Neural cell (in vitro differentiated cells): ENCODE measurements at regions not wholly inside any gene's neighbourhood (a gene's known extent, or its start where the extent isn't known, plus 50 kb on each side); places are given as distances from the start of the nearest gene placed in this dataset.

ENCODE experiments used
- H2AFZ ChIP-seq: fragments of 200-600, 300-800 bp; sonication (generic), shearing (Covaris generic); 2 replicates; pipeline ENCODE4 v1.6.0; 2014; ENCODE audit warnings: low read depth, mild to moderate bottlenecking, antibody characterized with exemption, low read length, moderate library complexity
- H3F3A ChIP-seq: fragments of 200-600 bp; shearing (Covaris generic); 2 replicates; pipeline ENCODE4 v1.6.1; 2016; ENCODE audit warnings: mild to moderate bottlenecking, moderate library complexity, mixed read lengths, antibody characterized with exemption, low read length; ENCODE audit not compliant: insufficient read depth, poor library complexity, severe bottlenecking
- H3K27ac ChIP-seq: fragments of 200-600, 300-800 bp; sonication (generic), shearing (Covaris generic); 2 replicates; pipeline ENCODE4 v1.5.1; 2014; ENCODE audit warnings: mild to moderate bottlenecking, low read length, moderate library complexity
- H3K27me3 ChIP-seq: fragments of 300-800, 200-600 bp; sonication (generic), shearing (Covaris generic); 2 replicates; pipeline ENCODE4 v1.6.0; 2014; ENCODE audit warnings: mild to moderate bottlenecking, low read depth, low read length, moderate library complexity; ENCODE audit not compliant: insufficient read depth
- H3K36me3 ChIP-seq: fragments of 300-800, 200-600 bp; sonication (generic), shearing (Covaris generic); 2 replicates; pipeline ENCODE4 v1.5.1; 2014; ENCODE audit warnings: mild to moderate bottlenecking, antibody characterized with exemption, low read length, moderate library complexity; ENCODE audit not compliant: insufficient read depth
- H3K4me2 ChIP-seq: fragments of 300-800, 200-600 bp; sonication (generic), shearing (Covaris generic); 2 replicates; pipeline ENCODE4 v1.6.0; 2014; ENCODE audit warnings: mild to moderate bottlenecking, low read length
- H3K4me3 ChIP-seq: fragments of 300-800, 200-600 bp; sonication (generic), shearing (Covaris generic); 2 replicates; pipeline ENCODE4 v1.5.1; 2014; ENCODE audit warnings: mild to moderate bottlenecking, low read length, moderate library complexity
- H3K79me2 ChIP-seq: fragments of 200-600 bp; shearing (Covaris generic); replicated peaks from 2 replicates; pipeline ENCODE4 v1.6.0; 2014; ENCODE audit warnings: mild to moderate bottlenecking, low read length, moderate library complexity; ENCODE audit not compliant: insufficient read depth
- H3K9ac ChIP-seq: fragments of 300-800, 200-600 bp; sonication (generic), shearing (Covaris generic); 2 replicates; pipeline ENCODE4 v1.6.1; 2016; ENCODE audit warnings: mild to moderate bottlenecking, low read length, mixed read lengths
- H3K9me2 ChIP-seq: fragments of 200-600 bp; shearing (Covaris generic); 2 replicates; pipeline ENCODE4 v1.6.1; 2016; ENCODE audit warnings: mild to moderate bottlenecking, low read length, mixed read lengths; ENCODE audit not compliant: insufficient read depth
- H3K9me3 ChIP-seq: fragments of 200-600, 300-800 bp; sonication (generic), shearing (Covaris generic); 2 replicates; pipeline ENCODE4 v1.6.1; 2016; ENCODE audit warnings: mild to moderate bottlenecking, mixed run types, low read length, moderate library complexity, mixed read lengths
- H4K20me1 ChIP-seq: fragments of 200-600 bp; shearing (Covaris generic); 2 replicates; pipeline ENCODE4 v1.6.1; 2016; ENCODE audit warnings: mild to moderate bottlenecking, mixed run types; ENCODE audit not compliant: insufficient read depth
- EP300 ChIP-seq: fragments of 450-650 bp; conservative IDR thresholded peaks from 2 replicates; pipeline ENCODE4 v1.6.1; 2014; ENCODE audit warnings: antibody characterized with exemption, mild to moderate bottlenecking, moderate library complexity; ENCODE audit not compliant: poor library complexity, severe bottlenecking
- EZH2 ChIP-seq: fragments of 200-600, 300-800 bp; shearing (Covaris generic), sonication (generic); IDR thresholded peaks from 2 replicates; pipeline ENCODE4 v1.6.1; 2014; ENCODE audit warnings: antibody characterized with exemption, low read length, borderline replicate concordance, mild to moderate bottlenecking; ENCODE audit not compliant: insufficient read depth, poor library complexity, severe bottlenecking
- MXI1 ChIP-seq: fragments of 450-650 bp; conservative IDR thresholded peaks from 2 replicates; pipeline ENCODE4 v1.6.1; 2014; ENCODE audit warnings: antibody characterized with exemption, mild to moderate bottlenecking; ENCODE audit not compliant: poor library complexity, severe bottlenecking
- POLR2AphosphoS5 ChIP-seq: IDR thresholded peaks from 2 replicates; pipeline ENCODE4 v1.6.1; 2012
- RAD21 ChIP-seq: fragments of 450-650 bp; conservative IDR thresholded peaks from 2 replicates; pipeline ENCODE4 v1.6.1; 2014; ENCODE audit warnings: antibody characterized with exemption, mild to moderate bottlenecking, moderate library complexity
- REST ChIP-seq: IDR thresholded peaks from 2 replicates; pipeline ENCODE4 v1.6.1; 2012; ENCODE audit warnings: borderline replicate concordance
- SMC3 ChIP-seq: fragments of 450-650 bp; conservative IDR thresholded peaks from 2 replicates; pipeline ENCODE4 v1.6.1; 2014; ENCODE audit warnings: antibody characterized with exemption, mild to moderate bottlenecking, moderate library complexity; ENCODE audit not compliant: poor library complexity
- TAF1 ChIP-seq: IDR thresholded peaks from 2 replicates; pipeline ENCODE4 v1.6.1; 2012; ENCODE audit warnings: low read depth
- TF ChIP-seq, protein P1 (sequence below): fragments of 450-650 bp; IDR thresholded peaks from 2 replicates; pipeline ENCODE4 v1.5.1; 2014; ENCODE audit warnings: antibody characterized with exemption, mild to moderate bottlenecking, moderate library complexity; ENCODE audit not compliant: poor library complexity, severe bottlenecking

- TF ChIP-seq TAF1 (no peak), MXI1 (no peak), EP300 (no peak), EZH2 (no peak), RAD21 (no peak), REST (no peak), SMC3 (no peak)
- TF ChIP-seq, protein P1, sequence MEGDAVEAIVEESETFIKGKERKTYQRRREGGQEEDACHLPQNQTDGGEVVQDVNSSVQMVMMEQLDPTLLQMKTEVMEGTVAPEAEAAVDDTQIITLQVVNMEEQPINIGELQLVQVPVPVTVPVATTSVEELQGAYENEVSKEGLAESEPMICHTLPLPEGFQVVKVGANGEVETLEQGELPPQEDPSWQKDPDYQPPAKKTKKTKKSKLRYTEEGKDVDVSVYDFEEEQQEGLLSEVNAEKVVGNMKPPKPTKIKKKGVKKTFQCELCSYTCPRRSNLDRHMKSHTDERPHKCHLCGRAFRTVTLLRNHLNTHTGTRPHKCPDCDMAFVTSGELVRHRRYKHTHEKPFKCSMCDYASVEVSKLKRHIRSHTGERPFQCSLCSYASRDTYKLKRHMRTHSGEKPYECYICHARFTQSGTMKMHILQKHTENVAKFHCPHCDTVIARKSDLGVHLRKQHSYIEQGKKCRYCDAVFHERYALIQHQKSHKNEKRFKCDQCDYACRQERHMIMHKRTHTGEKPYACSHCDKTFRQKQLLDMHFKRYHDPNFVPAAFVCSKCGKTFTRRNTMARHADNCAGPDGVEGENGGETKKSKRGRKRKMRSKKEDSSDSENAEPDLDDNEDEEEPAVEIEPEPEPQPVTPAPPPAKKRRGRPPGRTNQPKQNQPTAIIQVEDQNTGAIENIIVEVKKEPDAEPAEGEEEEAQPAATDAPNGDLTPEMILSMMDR = no peak
Observed at GRCh38 chr13:105097521-105097920, 1437.9 kb downstream of the EFNB2 start.

GRCh38 chr13:105089858-105090643 is 1445.4 kb downstream of the EFNB2 start:
- H3K27me3 ChIP-seq = no peaks in the 10 kb centered on the region
- no peaks in the 10 kb centered on the region for H3K36me3 ChIP-seq
- H3K79me2 ChIP-seq = no peaks in the 10 kb centered on the region
- no peak overlapping the region for H3K4me2 ChIP-seq
- H3K4me3 ChIP-seq = no peak overlapping the region
- no peak overlapping the region for H3K9ac ChIP-seq
- no peaks in the 10 kb centered on the region for H4K20me1 ChIP-seq
- H3K9me3 ChIP-seq = no peaks in the 10 kb centered on the region
- no peak overlapping the region for H2AFZ ChIP-seq
- no peak for TF ChIP-seq MXI1
- no peak for TF ChIP-seq POLR2AphosphoS5
- TF ChIP-seq, protein P1 = no peak
- TF ChIP-seq EZH2 = no peak
- no peak for TF ChIP-seq TAF1
- TF ChIP-seq REST = no peak
- TF ChIP-seq EP300 = no peak
- no peak for TF ChIP-seq SMC3
- no peak for TF ChIP-seq RAD21
- H3F3A ChIP-seq = no peaks in the 10 kb centered on the region
- H3K9me2 ChIP-seq = no peaks in the 10 kb centered on the region
- no peak overlapping the region for H3K27ac ChIP-seq

More at GRCh38 chr13:105097521-105097920, 1437.9 kb downstream of the EFNB2 start:
- no peak overlapping the region for H3K4me3 ChIP-seq
- no peaks in the 10 kb centered on the region for H3K9me2 ChIP-seq
- no peaks in the 10 kb centered on the region for H3K9me3 ChIP-seq
- no peaks in the 10 kb centered on the region for H3K27me3 ChIP-seq
- no peaks in the 10 kb centered on the region for H3F3A ChIP-seq
- H3K27ac ChIP-seq = no peak overlapping the region
- H3K9ac ChIP-seq = no peak overlapping the region
- no peaks in the 10 kb centered on the region for H3K36me3 ChIP-seq
- H3K4me2 ChIP-seq = no peak overlapping the region
- H2AFZ ChIP-seq = no peak overlapping the region
- H4K20me1 ChIP-seq = no peaks in the 10 kb centered on the region
- H3K79me2 ChIP-seq = no peaks in the 10 kb centered on the region
